ENCODE measurements at regions not wholly inside any gene's neighbourhood (a gene's known extent, or its start where the extent isn't known, plus 50 kb on each side); places are given as distances from the start of the nearest gene placed in this dataset.

GRCh38 chr3:124283652-124284023, 291.7 kb upstream of the ROPN1 start:
- no peak for TF ChIP-seq CTCF (IDR thresholded peaks at IDR 0.05; ENCODE audit: insufficient read depth in 1 of 2, low read depth in 1 of 2, low read length in 1 of 2, severe bottlenecking in 1 of 2, unreplicated experiment in 1 of 2)
- H3K4me1 ChIP-seq = no peaks in the 10 kb centered on the region
- Mint-ChIP-seq H3K4me3 (ENCODE audit: unreplicated experiment) (no peak overlapping the region), H3K4me1 (ENCODE audit: low read depth, unreplicated experiment) (no peaks in the 10 kb centered on the region), H3K27me3 (ENCODE audit: insufficient read depth, unreplicated experiment) (peaks cover 25% of the 10 kb centered on the region), H3K27ac (ENCODE audit: unreplicated experiment) (no peak overlapping the region), H3K9me3 (ENCODE audit: unreplicated experiment) (no peaks in the 10 kb centered on the region), H3K36me3 (ENCODE audit: insufficient read depth, unreplicated experiment) (no peaks in the 10 kb centered on the region)
- intact Hi-C loops (cut with micrococcal nuclease; ENCODE audit: unreplicated experiment) = loop anchor here (5.0 kb wide), 2 partner anchors 206 to 251 kb away; partner anchors contain the start of gene KALRN
- H3K4me3 ChIP-seq (ENCODE audit: low read depth, low read length) = no peak overlapping the region
- no TSS peak for BruUV-seq (replicated peaks)
- DNase-seq = no peak
- POLR2A ChIA-PET = no interaction called here
- no peaks in the 10 kb centered on the region for H3K36me3 ChIP-seq (ENCODE audit: control insufficient read depth, insufficient read depth, low read length)
- H3K9me3 ChIP-seq = no peaks in the 10 kb centered on the region
- CTCF ChIA-PET = no interaction called here
- no peaks in the 10 kb centered on the region for H3K27me3 ChIP-seq (replicated peaks; ENCODE audit: control insufficient read depth, insufficient read depth, low read length)

GRCh38 chr3:124288996-124289395, 297.1 kb upstream of the ROPN1 start:
- peaks cover 39% of the 10 kb centered on the region for H3K27me3 Mint-ChIP-seq (ENCODE audit: insufficient read depth, unreplicated experiment)
- no TSS peak for BruUV-seq (replicated peaks)
- H3K9me3 Mint-ChIP-seq (ENCODE audit: unreplicated experiment) = no peaks in the 10 kb centered on the region
- ChIA-PET CTCF (interaction anchor here (0.6 kb wide), 1 partner anchor 256 kb away, joined by 3 read pairs; no protein-coding TSS in a partner anchor), POLR2A (no interaction called here)
- intact Hi-C loops (cut with micrococcal nuclease; ENCODE audit: unreplicated experiment) = no loop called here
- H3K4me1 ChIP-seq = no peaks in the 10 kb centered on the region
- no peak for TF ChIP-seq CTCF (IDR thresholded peaks at IDR 0.05; ENCODE audit: insufficient read depth in 1 of 2, low read depth in 1 of 2, low read length in 1 of 2, severe bottlenecking in 1 of 2, unreplicated experiment in 1 of 2)
- H3K4me1 Mint-ChIP-seq (ENCODE audit: low read depth, unreplicated experiment) = no peaks in the 10 kb centered on the region
- no peaks in the 10 kb centered on the region for H3K36me3 Mint-ChIP-seq (ENCODE audit: insufficient read depth, unreplicated experiment)
- H3K4me3 Mint-ChIP-seq (ENCODE audit: unreplicated experiment) = no peak overlapping the region
- no peak for DNase-seq
- no peaks in the 10 kb centered on the region for H3K9me3 ChIP-seq
- H3K27ac Mint-ChIP-seq (ENCODE audit: unreplicated experiment) = no peak overlapping the region
- H3K4me3 ChIP-seq (ENCODE audit: low read depth, low read length) = no peak overlapping the region
- H3K27me3 ChIP-seq (replicated peaks; ENCODE audit: control insufficient read depth, insufficient read depth, low read length) = no peaks in the 10 kb centered on the region
- H3K36me3 ChIP-seq (ENCODE audit: control insufficient read depth, insufficient read depth, low read length) = no peaks in the 10 kb centered on the region

GRCh38 chr3:124291008-124291407, 299.1 kb upstream of the ROPN1 start:
- TF ChIP-seq CTCF (IDR thresholded peaks at IDR 0.05; ENCODE audit: insufficient read depth in 1 of 2, low read depth in 1 of 2, low read length in 1 of 2, severe bottlenecking in 1 of 2, unreplicated experiment in 1 of 2) = no peak
- Mint-ChIP-seq H3K27me3 (ENCODE audit: insufficient read depth, unreplicated experiment) (peaks cover 35% of the 10 kb centered on the region), H3K27ac (ENCODE audit: unreplicated experiment) (no peak overlapping the region)

More at GRCh38 chr3:124291008-124291407, 299.1 kb upstream of the ROPN1 start:
- Histone ChIP-seq H3K4me1 (no peaks in the 10 kb centered on the region), H3K27me3 (replicated peaks; ENCODE audit: control insufficient read depth, insufficient read depth, low read length) (no peaks in the 10 kb centered on the region), H3K4me3 (ENCODE audit: low read depth, low read length) (no peak overlapping the region), H3K9me3 (no peaks in the 10 kb centered on the region), H3K36me3 (ENCODE audit: control insufficient read depth, insufficient read depth, low read length) (no peaks in the 10 kb centered on the region)
- BruUV-seq (replicated peaks) = no TSS peak
- CTCF ChIA-PET = no interaction called here
- no peak for DNase-seq
- no peaks in the 10 kb centered on the region for H3K36me3 Mint-ChIP-seq (ENCODE audit: insufficient read depth, unreplicated experiment)
- H3K9me3 Mint-ChIP-seq (ENCODE audit: unreplicated experiment) = no peaks in the 10 kb centered on the region
- POLR2A ChIA-PET = no interaction called here
- H3K4me1 Mint-ChIP-seq (ENCODE audit: low read depth, unreplicated experiment) = no peaks in the 10 kb centered on the region
- H3K4me3 Mint-ChIP-seq (ENCODE audit: unreplicated experiment) = no peak overlapping the region
- intact Hi-C loops (cut with micrococcal nuclease; ENCODE audit: unreplicated experiment) = no loop called here
